ENCODE measurements at regions not wholly inside any gene's neighbourhood (a gene's known extent, or its start where the extent isn't known, plus 50 kb on each side); places are given as distances from the start of the nearest gene placed in this dataset.

- intact Hi-C loops (cut with micrococcal nuclease): loop anchor here (2.0 kb wide), 1 partner anchor 181 kb away; no protein-coding TSS in a partner anchor
- TF ChIP-seq, protein P1, sequence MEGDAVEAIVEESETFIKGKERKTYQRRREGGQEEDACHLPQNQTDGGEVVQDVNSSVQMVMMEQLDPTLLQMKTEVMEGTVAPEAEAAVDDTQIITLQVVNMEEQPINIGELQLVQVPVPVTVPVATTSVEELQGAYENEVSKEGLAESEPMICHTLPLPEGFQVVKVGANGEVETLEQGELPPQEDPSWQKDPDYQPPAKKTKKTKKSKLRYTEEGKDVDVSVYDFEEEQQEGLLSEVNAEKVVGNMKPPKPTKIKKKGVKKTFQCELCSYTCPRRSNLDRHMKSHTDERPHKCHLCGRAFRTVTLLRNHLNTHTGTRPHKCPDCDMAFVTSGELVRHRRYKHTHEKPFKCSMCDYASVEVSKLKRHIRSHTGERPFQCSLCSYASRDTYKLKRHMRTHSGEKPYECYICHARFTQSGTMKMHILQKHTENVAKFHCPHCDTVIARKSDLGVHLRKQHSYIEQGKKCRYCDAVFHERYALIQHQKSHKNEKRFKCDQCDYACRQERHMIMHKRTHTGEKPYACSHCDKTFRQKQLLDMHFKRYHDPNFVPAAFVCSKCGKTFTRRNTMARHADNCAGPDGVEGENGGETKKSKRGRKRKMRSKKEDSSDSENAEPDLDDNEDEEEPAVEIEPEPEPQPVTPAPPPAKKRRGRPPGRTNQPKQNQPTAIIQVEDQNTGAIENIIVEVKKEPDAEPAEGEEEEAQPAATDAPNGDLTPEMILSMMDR (IDR thresholded peaks at IDR 0.05; ENCODE audit: borderline replicate concordance): peak; percentile 83
- H3K9me3 ChIP-seq (replicated peaks): no peaks in the 10 kb centered on the region
- no peak overlapping the region for H3K4me3 ChIP-seq
- H3K36me3 ChIP-seq: no peaks in the 10 kb centered on the region
- H3K4me1 ChIP-seq: peaks cover 8% of the 10 kb centered on the region
- no peak for DNase-seq
- H3K27me3 ChIP-seq (ENCODE audit: low read depth): no peaks in the 10 kb centered on the region
- H3K27ac ChIP-seq (replicated peaks): no peak overlapping the region
Observed at GRCh38 chr6:18323935-18324705, 59.8 kb upstream of the DEK start.

GRCh38 chr6:18317850-18318249 is 53.5 kb upstream of the DEK start:
- intact Hi-C loops (cut with micrococcal nuclease): no loop called here

DNA sequence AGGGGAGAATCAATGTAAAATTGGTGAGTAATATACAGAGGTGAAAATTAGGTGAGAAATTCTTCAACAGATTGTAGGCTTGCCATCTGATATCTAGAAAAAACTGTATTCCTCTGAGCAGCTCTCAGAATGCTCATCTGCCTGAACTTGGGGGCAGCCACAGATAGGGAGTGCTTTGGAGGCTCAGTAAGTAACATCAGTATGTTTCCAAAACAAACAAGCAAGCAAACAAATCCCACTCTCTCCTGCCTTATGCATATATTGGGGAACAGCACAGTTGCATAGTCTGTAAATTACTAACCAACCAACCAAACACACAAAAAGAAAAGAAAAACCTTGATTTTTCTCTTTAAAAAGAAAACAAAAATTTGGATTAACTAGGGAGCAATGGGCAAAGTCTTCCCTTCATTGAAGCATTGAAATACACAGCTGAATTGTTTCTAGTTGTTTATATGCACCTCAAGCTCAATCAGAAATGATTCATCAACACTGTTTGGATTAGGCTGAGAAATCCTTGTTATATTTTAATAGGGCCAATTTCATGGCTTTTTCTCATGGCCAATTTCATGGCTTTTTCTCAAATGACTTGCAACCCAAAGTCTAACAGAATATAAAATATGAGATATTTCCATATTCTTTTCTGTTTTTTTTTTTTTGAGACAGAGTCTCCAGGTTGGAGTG is 50.1 kb upstream of the DEK start:
- H3K27me3 ChIP-seq (ENCODE audit: low read depth): no peaks in the 10 kb centered on the region
- no peaks in the 10 kb centered on the region for H3K9me3 ChIP-seq (replicated peaks)
- no peaks in the 10 kb centered on the region for H3K36me3 ChIP-seq
- TF ChIP-seq, protein P1 (IDR thresholded peaks at IDR 0.05; ENCODE audit: borderline replicate concordance): no peak
- no peaks in the 10 kb centered on the region for H3K4me1 ChIP-seq
- intact Hi-C loops (cut with micrococcal nuclease): no loop called here
- H3K4me3 ChIP-seq: no peak overlapping the region
- DNase-seq: no peak
- no peak overlapping the region for H3K27ac ChIP-seq (replicated peaks)

More at GRCh38 chr6:18317850-18318249, 53.5 kb upstream of the DEK start:
- H3K4me3 ChIP-seq: no peak overlapping the region
- H3K27me3 ChIP-seq (ENCODE audit: low read depth): no peaks in the 10 kb centered on the region
- TF ChIP-seq, protein P1 (IDR thresholded peaks at IDR 0.05; ENCODE audit: borderline replicate concordance): no peak
- H3K27ac ChIP-seq (replicated peaks): no peak overlapping the region
- DNase-seq: no peak
- no peaks in the 10 kb centered on the region for H3K9me3 ChIP-seq (replicated peaks)
- H3K4me1 ChIP-seq: no peaks in the 10 kb centered on the region
- no peaks in the 10 kb centered on the region for H3K36me3 ChIP-seq

All from left ventricle myocardium inferior (tissue), 1 donor.